NCI-H345 treated with DMSO at 0.1 percent for 48 hours (cell line): ENCODE measurements at regions not wholly inside any gene's neighbourhood (a gene's known extent, or its start where the extent isn't known, plus 50 kb on each side); places are given as distances from the start of the nearest gene placed in this dataset.
A peak's percentile ranks its signal among the peaks of the same experiment; 100 is the strongest.
"Not testable (repeated sequence)": the region's sequence is repeated elsewhere in the genome, so short reads cannot be mapped to it uniquely, and the experiment has no call there.

Experiments used
- DNase-seq: peaks from one replicate; lab custom pipeline; 2025; ENCODE audit not compliant: unreplicated experiment; lab: John Stamatoyannopoulos, UW

- DNase-seq: no peak
Measured at GRCh38 chr1:88566615-88567387, 117.3 kb upstream of the PKN2 start.

GRCh38 chr1:88571506-88571905 is 112.6 kb upstream of the PKN2 start:
- no peak for DNase-seq

- no peak for DNase-seq
Measured at GRCh38 chr1:88579598-88579997, 104.5 kb upstream of the PKN2 start.

GRCh38 chr1:88581703-88582102 is 102.4 kb upstream of the PKN2 start:
- no peak for DNase-seq

- no peak for DNase-seq
Measured at GRCh38 chr1:88593358-88593757, 90.7 kb upstream of the PKN2 start.

GRCh38 chr1:88595355-88596002 is 88.6 kb upstream of the PKN2 start:
- no peak for DNase-seq

- DNase-seq: not testable (repeated sequence)
Measured at GRCh38 chr1:88597973-88598372, 86.1 kb upstream of the PKN2 start.

- DNase-seq: peak; percentile 3
Measured at GRCh38 chr1:88608139-88608943, 75.7 kb upstream of the PKN2 start.

GRCh38 chr1:88609051-88609450 is 75.0 kb upstream of the PKN2 start:
- peak; percentile 81 for DNase-seq

- DNase-seq: no peak
Measured at GRCh38 chr1:88610687-88611086, 73.4 kb upstream of the PKN2 start.

GRCh38 chr1:88612292-88612691 is 71.8 kb upstream of the PKN2 start:
- no peak for DNase-seq

GRCh38 chr1:88612773-88613172 is 71.3 kb upstream of the PKN2 start:
- DNase-seq: no peak

- DNase-seq: no peak
Measured at GRCh38 chr1:88618331-88618730, 65.7 kb upstream of the PKN2 start.

GRCh38 chr1:88623101-88623500 is 61.0 kb upstream of the PKN2 start:
- not testable (repeated sequence) for DNase-seq
